KOPT-K1 (cell line): ENCODE measurements at regions not wholly inside any gene's neighbourhood (a gene's known extent, or its start where the extent isn't known, plus 50 kb on each side); places are given as distances from the start of the nearest gene placed in this dataset.
"Not testable (repeated sequence)": the region's sequence is repeated elsewhere in the genome, so short reads cannot be mapped to it uniquely, and the experiment has no call there.

ENCODE experiments used
- H3K27ac ChIP-seq: fragments of 200-600 bp; sonication (generic); 2 replicates; pipeline ENCODE4 v1.5.1; 2016; ENCODE audit warnings: antibody characterized with exemption, mild to moderate bottlenecking, low read depth, low read length; ENCODE audit not compliant: poor library complexity, severe bottlenecking
- H3K36me3 ChIP-seq: fragments of 200-600 bp; sonication (generic); 2 replicates; pipeline ENCODE4 v1.5.1; 2017; ENCODE audit warnings: antibody characterized with exemption, mild to moderate bottlenecking, low read length, moderate library complexity; ENCODE audit not compliant: insufficient read depth
- H3K9me3 ChIP-seq: fragments of 200-600 bp; sonication (generic); 2 replicates; pipeline ENCODE4 v1.5.1; 2017; ENCODE audit warnings: antibody characterized with exemption, low read length, mild to moderate bottlenecking; ENCODE audit not compliant: insufficient read depth, poor library complexity, severe bottlenecking

DNA sequence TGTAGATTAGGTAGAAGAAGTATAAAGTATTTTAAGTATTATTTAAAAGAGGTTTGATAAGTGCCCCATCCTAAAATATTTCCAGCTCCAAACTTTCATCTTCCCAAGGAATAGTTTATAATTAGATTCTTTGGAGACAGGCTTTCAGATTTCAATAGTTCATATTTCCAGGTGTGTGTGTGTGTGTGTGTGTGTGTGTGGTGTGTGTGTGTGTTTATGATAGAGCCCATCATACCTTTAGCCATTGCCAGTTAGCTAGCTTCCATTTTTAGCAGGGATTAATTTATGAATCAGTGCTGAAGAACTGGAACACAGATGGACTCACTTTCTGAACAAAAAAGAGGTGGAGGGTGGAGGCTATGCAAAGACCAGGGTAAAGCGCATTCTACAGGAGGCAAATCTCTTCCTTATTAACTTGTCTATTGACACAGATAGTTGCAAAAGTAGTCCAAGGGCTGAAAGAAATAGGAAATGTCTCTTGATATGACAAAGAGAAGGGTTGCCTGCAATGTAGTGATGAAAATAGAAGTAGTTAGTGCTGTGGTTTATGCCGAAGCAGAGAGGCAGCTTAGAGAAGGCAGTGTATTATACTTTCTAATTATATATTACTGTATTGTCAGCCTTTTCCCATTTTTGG, 301.1 kb downstream of the MAN2A1 start:
- Histone ChIP-seq H3K36me3 (no peaks in the 10 kb centered on the region), H3K9me3 (no peaks in the 10 kb centered on the region), H3K27ac (no peak overlapping the region)

DNA sequence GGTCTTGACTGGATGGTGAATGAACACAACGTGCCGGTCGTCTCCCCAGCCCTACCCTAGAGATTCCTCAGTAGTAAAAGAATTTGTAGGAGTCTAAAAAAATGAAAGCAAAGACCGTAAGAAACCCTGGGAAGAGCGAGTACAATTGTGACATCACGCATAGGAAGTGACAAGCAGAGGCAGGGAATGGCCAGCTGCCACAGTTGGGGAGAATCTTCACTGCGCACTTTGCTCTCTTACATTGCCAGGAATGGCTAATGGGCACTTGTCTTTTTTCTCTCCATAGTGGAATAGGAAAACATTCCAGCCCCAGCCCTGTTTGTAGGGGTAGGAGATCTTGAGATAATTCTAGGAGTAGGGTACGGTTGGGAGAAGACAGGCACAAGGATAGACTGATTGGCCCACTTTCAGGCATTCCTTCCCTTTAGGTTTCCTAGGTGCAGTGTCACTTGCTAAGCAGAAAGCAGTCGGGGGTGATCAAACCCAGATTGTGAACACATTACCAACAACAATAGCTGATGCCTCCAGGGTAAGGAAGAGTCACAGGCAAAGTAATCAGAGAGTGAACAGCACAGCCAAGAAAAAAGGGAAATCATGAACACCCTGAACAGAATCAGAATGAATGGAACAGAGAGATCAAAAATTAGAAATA, 302.7 kb downstream of the MAN2A1 start:
- no peaks in the 10 kb centered on the region for H3K36me3 ChIP-seq
- H3K9me3 ChIP-seq = no peaks in the 10 kb centered on the region
- H3K27ac ChIP-seq = no peak overlapping the region

DNA sequence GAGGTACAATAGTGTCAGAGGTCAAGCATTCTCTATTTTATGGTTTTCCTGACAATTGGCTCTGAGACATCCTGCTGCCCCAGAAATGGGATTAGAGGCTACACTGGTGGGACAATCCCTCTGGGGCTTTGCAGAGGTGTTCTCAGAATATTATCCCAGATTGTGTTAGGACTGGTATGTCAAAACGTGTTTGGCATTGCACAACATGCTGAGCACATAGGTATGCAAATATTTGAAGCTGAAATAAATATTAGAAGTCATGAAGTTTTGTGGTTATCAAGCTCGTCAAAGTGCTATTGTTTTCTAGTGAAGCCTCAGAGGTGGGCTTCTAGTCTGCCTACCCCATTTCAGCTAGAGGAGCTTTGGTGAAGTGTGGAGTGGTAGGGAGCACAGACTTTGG, 304.4 kb downstream of the MAN2A1 start:
- Histone ChIP-seq H3K27ac (no peak overlapping the region), H3K36me3 (no peaks in the 10 kb centered on the region), H3K9me3 (peaks cover 7% of the 10 kb centered on the region)

DNA sequence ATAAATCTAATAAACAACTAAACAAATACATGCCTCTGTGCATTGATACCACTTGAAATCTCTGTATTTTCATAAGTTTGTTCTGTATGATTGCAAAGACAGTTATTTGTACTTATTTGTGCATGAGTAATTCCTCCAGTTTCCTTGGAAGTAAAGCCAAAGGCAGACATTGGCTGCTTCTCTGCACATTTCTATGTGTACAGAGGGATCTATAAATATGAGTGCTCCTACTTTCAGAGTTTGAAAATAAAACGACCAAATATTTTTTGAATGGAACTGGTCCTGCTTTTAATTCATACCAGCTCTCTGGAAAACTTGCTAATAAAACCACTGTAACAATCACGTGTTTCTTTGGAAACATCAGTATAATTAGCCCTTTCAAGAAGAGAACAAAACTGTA, 306.5 kb downstream of the MAN2A1 start:
- H3K27ac ChIP-seq = no peak overlapping the region
- no peaks in the 10 kb centered on the region for H3K36me3 ChIP-seq
- H3K9me3 ChIP-seq = peaks cover 7% of the 10 kb centered on the region

DNA sequence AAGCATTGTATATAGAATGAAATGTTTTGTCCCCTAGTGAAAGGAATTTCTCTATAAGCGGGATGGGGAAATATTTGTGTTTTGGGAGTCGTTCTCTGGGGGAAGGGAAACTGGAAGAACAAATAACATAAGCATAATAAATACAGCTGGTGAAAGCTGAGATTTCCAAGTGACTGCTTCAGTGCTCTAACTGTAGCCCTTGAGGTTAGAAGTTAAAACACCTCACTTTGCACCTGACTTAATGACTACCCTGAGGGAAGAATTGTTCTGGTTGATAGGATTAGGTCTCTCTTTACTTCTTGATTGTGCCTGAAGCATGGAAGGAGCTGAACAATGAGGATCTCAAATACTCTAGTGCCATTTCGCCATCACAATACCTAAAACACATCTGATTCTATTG, 307.4 kb downstream of the MAN2A1 start:
- H3K36me3 ChIP-seq = no peaks in the 10 kb centered on the region
- peaks cover 7% of the 10 kb centered on the region for H3K9me3 ChIP-seq
- no peak overlapping the region for H3K27ac ChIP-seq

DNA sequence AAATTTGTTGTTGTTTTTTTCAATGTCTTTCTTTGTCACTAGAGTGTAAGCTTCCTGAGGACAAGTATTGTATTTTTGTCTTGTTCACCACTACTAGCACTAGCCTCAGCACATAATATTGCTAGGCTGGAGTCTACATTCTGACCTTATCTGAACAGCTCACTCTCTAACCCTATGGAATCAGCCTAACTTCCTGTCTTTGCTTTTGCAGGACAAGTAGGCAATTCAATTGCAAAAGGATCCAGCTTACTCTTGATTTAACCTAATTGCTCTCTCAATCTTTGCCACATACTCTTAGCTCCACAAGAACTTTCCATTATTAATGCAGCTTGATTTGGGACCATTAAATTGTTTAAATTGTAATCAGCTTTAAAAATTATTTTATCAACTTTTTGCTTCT, 308.5 kb downstream of the MAN2A1 start:
- Histone ChIP-seq H3K9me3 (peaks cover 7% of the 10 kb centered on the region), H3K36me3 (no peaks in the 10 kb centered on the region), H3K27ac (no peak overlapping the region)

DNA sequence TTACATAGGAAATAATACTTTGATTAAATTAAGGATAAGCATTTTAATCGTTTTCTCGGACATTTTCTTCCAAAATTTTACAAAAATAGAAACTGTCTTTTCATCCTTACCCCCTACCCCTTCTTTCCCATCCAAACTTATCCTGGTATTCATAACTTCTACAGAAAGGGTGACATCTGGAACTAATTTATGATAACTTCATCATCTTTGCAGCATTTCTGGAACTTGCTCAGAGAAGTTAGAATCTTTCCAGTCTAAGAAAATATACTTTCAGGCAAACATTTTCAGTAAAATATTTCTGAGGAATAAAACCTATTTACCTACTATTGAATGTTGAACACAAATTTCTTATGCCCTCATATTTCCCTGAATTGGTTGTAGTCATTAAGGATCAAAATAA, 309.0 kb downstream of the MAN2A1 start:
- H3K36me3 ChIP-seq = no peaks in the 10 kb centered on the region
- H3K9me3 ChIP-seq = peaks cover 7% of the 10 kb centered on the region
- no peak overlapping the region for H3K27ac ChIP-seq

DNA sequence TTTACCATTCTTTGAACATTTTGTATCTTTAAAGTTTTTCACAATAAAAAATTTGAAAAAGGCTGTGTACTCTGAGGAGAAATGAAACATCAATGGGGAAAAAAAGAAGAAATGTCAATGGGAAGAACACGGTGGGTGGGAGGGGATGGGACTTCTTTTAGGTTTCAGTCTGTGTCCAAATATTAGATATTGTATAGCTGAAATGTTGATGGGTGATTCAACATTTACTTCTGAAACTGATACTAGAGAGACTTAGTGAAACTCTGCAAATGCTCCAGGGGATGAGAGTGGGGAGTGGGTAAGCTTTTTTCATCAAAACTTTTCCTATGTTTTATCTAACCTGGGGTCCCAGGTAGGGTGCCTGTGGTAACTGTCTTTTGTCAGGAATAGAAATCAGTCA, 311.9 kb downstream of the MAN2A1 start:
- Histone ChIP-seq H3K9me3 (peaks cover 7% of the 10 kb centered on the region), H3K27ac (no peak overlapping the region), H3K36me3 (no peaks in the 10 kb centered on the region)

DNA sequence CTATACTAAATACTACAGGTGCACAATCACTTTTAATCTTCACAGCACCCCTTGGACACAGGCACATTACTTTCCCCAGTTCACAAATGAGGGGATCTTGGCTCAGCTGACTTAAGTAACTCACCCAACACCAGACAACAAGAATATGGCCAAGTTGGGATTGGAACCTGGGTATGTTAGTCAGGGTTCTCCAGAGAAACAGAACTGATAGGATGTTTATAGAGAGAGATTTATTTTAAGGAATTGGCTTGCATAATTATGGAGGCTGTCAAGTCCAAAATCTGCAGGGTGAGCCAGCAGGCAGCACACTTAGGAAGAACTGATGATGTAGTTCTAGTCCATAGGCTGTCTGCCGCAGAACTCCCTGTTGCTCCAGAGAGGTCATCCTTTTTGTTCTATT, 312.9 kb downstream of the MAN2A1 start:
- Histone ChIP-seq H3K9me3 (peaks cover 7% of the 10 kb centered on the region), H3K27ac (no peak overlapping the region), H3K36me3 (no peaks in the 10 kb centered on the region)

DNA sequence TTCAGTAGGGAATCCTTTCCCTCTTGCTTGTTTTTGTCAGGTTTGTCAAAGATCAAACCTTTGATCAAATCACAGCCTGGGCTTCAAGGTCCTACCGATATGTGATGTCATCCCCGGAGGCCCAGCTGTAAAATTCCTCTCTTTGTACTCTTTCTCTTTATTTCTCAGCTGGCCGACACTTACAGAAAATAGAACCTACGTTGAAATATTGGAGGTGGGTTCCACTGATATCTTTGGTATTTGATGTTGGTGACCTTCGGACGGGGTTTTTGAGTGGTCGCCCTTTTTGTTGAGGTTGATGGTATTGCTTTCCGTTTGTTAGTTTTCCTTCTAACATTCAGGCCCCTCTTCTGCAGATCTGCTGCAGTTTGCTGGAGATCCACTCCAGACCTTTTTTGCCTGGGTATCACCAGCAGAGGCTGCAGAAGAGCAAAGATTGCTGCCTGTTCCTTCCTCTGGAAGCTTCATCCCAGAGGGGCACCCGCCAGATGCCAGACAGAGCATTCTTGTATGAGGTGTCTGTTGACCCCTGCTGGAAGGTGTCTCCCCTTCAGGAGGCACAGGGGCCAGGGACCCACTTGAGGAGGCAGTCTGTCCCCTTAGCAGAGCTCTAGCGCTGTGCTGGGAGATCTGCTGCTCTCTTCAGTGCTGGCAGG, 316.3 kb downstream of the MAN2A1 start:
- H3K9me3 ChIP-seq, H3K27ac ChIP-seq, H3K36me3 ChIP-seq: not testable (repeated sequence)

DNA sequence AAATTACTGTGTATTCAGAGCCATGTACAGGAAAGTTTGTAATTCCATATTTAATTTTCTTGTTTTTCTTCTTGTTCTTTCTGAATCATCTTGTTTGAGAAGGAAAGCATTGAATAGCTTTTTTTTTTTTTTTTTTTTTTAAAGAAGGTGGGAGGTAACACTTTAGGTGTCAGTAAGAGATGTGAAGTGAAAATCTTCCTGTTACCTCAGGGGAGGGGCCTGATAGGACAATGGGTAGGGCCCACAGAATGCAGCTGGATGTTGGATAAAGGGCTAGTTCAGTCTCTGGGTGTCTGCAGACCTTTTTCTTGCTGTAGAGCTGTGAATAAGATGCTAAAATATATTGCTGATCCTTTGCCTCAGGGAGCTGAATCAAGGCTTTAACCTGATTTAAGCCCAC, 317.4 kb downstream of the MAN2A1 start:
- no peaks in the 10 kb centered on the region for H3K36me3 ChIP-seq
- H3K27ac ChIP-seq = no peak overlapping the region
- no peaks in the 10 kb centered on the region for H3K9me3 ChIP-seq

DNA sequence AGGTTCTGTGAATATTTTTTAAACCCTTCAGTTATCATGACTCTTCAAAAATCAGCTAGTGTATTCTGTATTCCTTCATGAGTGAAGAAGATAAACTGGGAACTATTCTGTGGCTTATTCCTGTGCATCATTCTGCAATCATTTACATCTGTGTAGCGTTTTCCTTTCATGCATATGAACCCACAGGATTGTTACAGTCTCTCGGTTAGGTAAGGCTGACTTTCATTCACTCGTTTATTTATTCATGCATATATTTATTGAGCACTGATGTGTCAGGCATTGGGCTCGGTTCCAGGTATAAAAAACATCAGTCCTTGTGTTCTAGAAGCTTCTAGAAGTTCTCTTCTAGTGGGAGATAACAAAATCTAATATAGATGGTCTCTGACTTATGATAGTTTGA, 318.4 kb downstream of the MAN2A1 start:
- H3K9me3 ChIP-seq = no peaks in the 10 kb centered on the region
- no peaks in the 10 kb centered on the region for H3K36me3 ChIP-seq
- H3K27ac ChIP-seq = no peak overlapping the region

DNA sequence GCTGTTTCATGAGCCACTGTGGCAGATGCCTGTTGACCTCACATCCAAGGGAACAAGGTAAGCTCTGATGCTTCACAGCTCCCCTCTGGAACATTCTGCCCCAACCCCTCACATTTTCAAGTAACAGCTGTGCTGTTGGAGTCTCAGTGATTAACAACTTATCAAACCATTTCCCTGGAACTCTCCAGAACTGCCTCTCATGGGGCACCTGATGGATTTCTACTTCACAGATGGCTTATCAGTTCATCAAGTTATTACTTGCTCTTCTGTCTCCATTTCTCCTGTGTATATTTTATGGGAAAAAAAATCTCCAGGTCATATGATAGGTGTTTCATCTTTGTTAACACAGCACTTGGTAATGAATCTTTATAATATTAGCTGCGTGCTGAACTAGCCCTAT, 322.4 kb downstream of the MAN2A1 start:
- H3K9me3 ChIP-seq = no peaks in the 10 kb centered on the region
- H3K27ac ChIP-seq = no peak overlapping the region
- H3K36me3 ChIP-seq = no peaks in the 10 kb centered on the region

DNA sequence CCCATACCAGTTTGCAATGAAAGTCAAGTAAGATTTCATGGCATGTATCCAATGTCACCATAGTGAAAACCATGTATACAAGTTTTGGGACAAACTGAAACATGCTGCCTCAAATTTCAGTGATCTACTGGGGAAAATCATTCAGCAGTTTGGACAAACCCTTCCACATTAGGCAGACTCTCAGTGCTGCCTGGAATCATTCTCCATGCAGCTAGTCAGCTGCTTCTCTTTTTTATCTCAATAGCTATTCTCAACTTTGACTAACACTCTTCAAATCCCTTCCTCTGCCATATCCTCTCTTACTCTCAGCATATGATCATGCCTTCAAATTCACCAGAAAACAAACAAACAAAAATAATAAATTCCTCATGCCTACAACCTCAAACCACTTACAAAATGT, 323.3 kb downstream of the MAN2A1 start:
- Histone ChIP-seq H3K9me3 (peaks cover 5% of the 10 kb centered on the region), H3K27ac (no peak overlapping the region), H3K36me3 (no peaks in the 10 kb centered on the region)

DNA sequence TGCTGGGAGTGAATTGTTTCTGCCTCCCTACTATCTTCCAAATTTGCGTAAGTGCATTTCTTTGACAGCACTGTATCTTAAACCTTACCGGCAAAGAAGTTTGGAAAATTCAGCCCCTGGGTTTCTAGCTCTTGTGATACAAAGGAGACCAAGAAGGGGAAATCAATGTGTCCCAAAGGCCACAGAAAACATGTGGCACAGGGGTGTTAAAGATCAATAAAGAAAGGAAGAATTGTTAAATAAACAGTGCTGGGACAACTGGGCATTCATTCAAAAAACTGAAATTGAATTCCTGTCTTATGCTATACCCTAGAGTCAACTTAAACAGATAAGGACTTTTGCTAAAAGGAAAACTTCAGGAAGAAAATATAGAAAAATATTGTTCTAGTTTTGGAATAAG, 328.1 kb downstream of the MAN2A1 start:
- H3K36me3 ChIP-seq = no peaks in the 10 kb centered on the region
- peaks cover 5% of the 10 kb centered on the region for H3K9me3 ChIP-seq
- no peak overlapping the region for H3K27ac ChIP-seq

DNA sequence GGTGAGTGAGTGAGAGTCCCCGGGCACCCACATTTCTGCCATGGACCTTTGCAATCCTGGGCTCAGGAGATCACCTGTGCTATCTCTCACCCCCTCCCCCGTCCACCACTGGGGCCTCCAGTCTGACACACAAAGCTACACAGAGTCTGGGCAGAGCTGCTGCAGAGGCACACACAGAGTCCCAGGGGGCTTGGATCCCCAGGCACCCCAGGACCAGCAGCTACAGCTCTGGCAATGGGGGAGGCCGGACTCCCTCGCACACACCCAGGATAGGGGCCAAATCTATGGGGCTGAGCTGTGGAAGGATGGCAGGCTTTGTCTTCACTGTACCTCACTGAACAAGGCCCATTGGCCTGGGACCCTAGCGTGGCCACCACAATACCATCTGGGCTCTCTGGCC, 328.8 kb downstream of the MAN2A1 start:
- Histone ChIP-seq H3K27ac (no peak overlapping the region), H3K36me3 (no peaks in the 10 kb centered on the region), H3K9me3 (peaks cover 5% of the 10 kb centered on the region)
